SK-N-SH (cell line): ENCODE measurements at regions not wholly inside any gene's neighbourhood (a gene's known extent, or its start where the extent isn't known, plus 50 kb on each side); places are given as distances from the start of the nearest gene placed in this dataset.
"Not testable (repeated sequence)": the region's sequence is repeated elsewhere in the genome, so short reads cannot be mapped to it uniquely, and the experiment has no call there.

ENCODE experiments used
- CTCF ChIA-PET: fragments of 300-600, 350-600 bp; formaldehyde crosslinking; extraction: SDS; loops from one replicate; lab custom pipeline; 2021; lab: Yijun Ruan, JAX
- POLR2A ChIA-PET: fragments of 350-600 bp; sonication (Branson Sonifier 250); formaldehyde crosslinking; extraction: SDS; loops from one replicate; lab custom pipeline; 2020; ENCODE audit warnings: antibody characterized with exemption, inconsistent platforms; lab: Yijun Ruan, JAX
- DNase-seq: peaks from one replicate; pipeline ENCODE4 v3.0.0; 2012
- H2AFZ ChIP-seq: fragments of 200-600 bp; sonication (generic); 2 replicates; pipeline ENCODE4 v1.8.1; 2016; ENCODE audit warnings: antibody characterized with exemption, mild to moderate bottlenecking, low read depth
- H3F3A ChIP-seq: fragments of 200-600 bp; sonication (generic); replicated peaks from 2 replicates; pipeline ENCODE3; 2016; ENCODE audit warnings: antibody characterized with exemption, mild to moderate bottlenecking; ENCODE audit not compliant: insufficient read depth
- H3K27ac ChIP-seq, 2 experiments: fragments of 200-500 bp in 1 of 2; fragments of 200-600 bp in 1 of 2; sonication (Bioruptor generic) in 1 of 2; sonication (generic), shearing (Covaris generic) in 1 of 2; 2 replicates each; pipeline versions ENCODE4 v1.5.1 to v1.6.1; 2014 to 2016; ENCODE audit warnings: low read depth in 2 of 2, inconsistent platforms in 1 of 2, low read length in 1 of 2, mild to moderate bottlenecking in 1 of 2, mixed read lengths in 1 of 2
- H3K27me3 ChIP-seq: fragments of 200-600 bp; sonication (generic), shearing (Covaris generic); 2 replicates; pipeline ENCODE4 v1.6.1; 2016; ENCODE audit warnings: mixed run types; ENCODE audit not compliant: insufficient read depth
- H3K36me3 ChIP-seq, 2 experiments: fragments of 200-500 bp in 1 of 2; fragments of 200-600 bp in 1 of 2; sonication (Bioruptor generic) in 1 of 2; sonication (generic) in 1 of 2; replicated peaks in 1 of 2; 2 replicates each; pipeline versions ENCODE3 to v1.5.1; 2014 to 2016; ENCODE audit warnings: low read length in 1 of 2, mild to moderate bottlenecking in 1 of 2; ENCODE audit not compliant: insufficient read depth in 2 of 2, control insufficient read depth in 1 of 2
- H3K4me1 ChIP-seq, 2 experiments: fragments of 200-500 bp in 1 of 2; fragments of 200-600 bp in 1 of 2; sonication (Bioruptor generic) in 1 of 2; sonication (generic), shearing (Covaris generic) in 1 of 2; 2 replicates each; pipeline versions ENCODE4 v1.5.1 to v1.6.1; 2014 to 2016; ENCODE audit warnings: low read depth in 1 of 2, low read length in 1 of 2, mixed run types in 1 of 2; ENCODE audit not compliant: insufficient read depth in 2 of 2, control insufficient read depth in 1 of 2
- H3K4me2 ChIP-seq: fragments of 200-600 bp; sonication (generic), shearing (Covaris generic); 2 replicates; pipeline ENCODE4 v1.6.1; 2017; ENCODE audit warnings: mixed run types
- H3K4me3 ChIP-seq, 2 experiments: fragments of 200-500 bp in 1 of 2; fragments of 200-600 bp in 1 of 2; sonication (Bioruptor generic) in 1 of 2; sonication (generic), shearing (Covaris generic) in 1 of 2; 2 replicates each; pipeline versions ENCODE4 v1.5.1 to v1.8.1; 2014 to 2016; ENCODE audit warnings: low read depth in 2 of 2, inconsistent platforms in 1 of 2, low read length in 1 of 2, mild to moderate bottlenecking in 1 of 2, mixed read lengths in 1 of 2, moderate library complexity in 1 of 2
- H3K79me2 ChIP-seq: fragments of 200-600 bp; sonication (generic); 2 replicates; pipeline ENCODE4 v1.8.1; 2017; ENCODE audit warnings: mild to moderate bottlenecking; ENCODE audit not compliant: insufficient read depth
- H3K9ac ChIP-seq: fragments of 200-600 bp; sonication (generic); 2 replicates; pipeline ENCODE4 v1.6.1; 2017; ENCODE audit warnings: mixed run types
- H3K9me2 ChIP-seq: fragments of 200-600 bp; sonication (generic); 2 replicates; pipeline ENCODE4 v1.6.1; 2017; ENCODE audit warnings: mixed run types
- H3K9me3 ChIP-seq: fragments of 200-600 bp; sonication (generic); 2 replicates; pipeline ENCODE4 v1.6.1; 2017; ENCODE audit warnings: mixed run types, mild to moderate bottlenecking, moderate library complexity
- H4K20me1 ChIP-seq: fragments of 200-600 bp; sonication (generic); 2 replicates; pipeline ENCODE4 v1.6.1; 2017; ENCODE audit warnings: mild to moderate bottlenecking, mixed run types; ENCODE audit not compliant: insufficient read depth
- CHD2 ChIP-seq: fragments of 150-350 bp; IDR thresholded peaks from 2 replicates; pipeline ENCODE4 v1.6.1; 2018; ENCODE audit warnings: low read length; ENCODE audit not compliant: partially characterized antibody
- ELF1 ChIP-seq: IDR thresholded peaks from 2 replicates; pipeline ENCODE4 v1.4.0; 2012
- FOSL2 ChIP-seq: IDR thresholded peaks from 2 replicates; pipeline ENCODE4 v1.4.0; 2012; ENCODE audit warnings: low read depth, mild to moderate bottlenecking, moderate library complexity, borderline replicate concordance
- GABPA ChIP-seq: IDR thresholded peaks from 2 replicates; pipeline ENCODE4 v1.4.0; 2012; ENCODE audit warnings: low read depth, mild to moderate bottlenecking
- GATA2 ChIP-seq: sonication (generic); formaldehyde crosslinking; IDR thresholded peaks from 2 replicates; pipeline ENCODE4 v1.5.0; 2020; ENCODE audit warnings: mild to moderate bottlenecking, missing genetic modification reagents
- JUND ChIP-seq: IDR thresholded peaks from 2 replicates; pipeline ENCODE4 v1.4.0; 2012
- MAX ChIP-seq: IDR thresholded peaks from 2 replicates; pipeline ENCODE4 v1.4.0; 2012; ENCODE audit warnings: low read depth
- MXI1 ChIP-seq: IDR thresholded peaks from 2 replicates; pipeline ENCODE4 v1.6.1; 2012; ENCODE audit warnings: mild to moderate bottlenecking, low read depth, low read length, improper control_type of control experiment
- NFIC ChIP-seq: IDR thresholded peaks from 2 replicates; pipeline ENCODE4 v1.4.0; 2012; ENCODE audit warnings: borderline replicate concordance
- POLR2AphosphoS5 ChIP-seq: IDR thresholded peaks from 2 replicates; pipeline ENCODE4 v1.6.1; 2012; ENCODE audit warnings: low read depth, low read length
- RAD21 ChIP-seq: IDR thresholded peaks from 2 replicates; pipeline ENCODE4 v1.6.1; 2012; ENCODE audit warnings: mild to moderate bottlenecking, low read length
- REST ChIP-seq: IDR thresholded peaks from 2 replicates; pipeline ENCODE4 v1.6.1; 2012; ENCODE audit warnings: mild to moderate bottlenecking, low read depth, low read length, moderate library complexity
- RFX5 ChIP-seq: IDR thresholded peaks from 2 replicates; pipeline ENCODE4 v1.6.1; 2012; ENCODE audit warnings: mild to moderate bottlenecking, improper control_type of control experiment, low read length
- TAF1 ChIP-seq: IDR thresholded peaks from 2 replicates; pipeline ENCODE4 v1.6.1; 2012; ENCODE audit warnings: low read depth, mild to moderate bottlenecking, low read length, moderate library complexity, borderline replicate concordance
- TCF12 ChIP-seq: IDR thresholded peaks from 2 replicates; pipeline ENCODE4 v1.4.0; 2012
- TEAD4 ChIP-seq: IDR thresholded peaks from 2 replicates; pipeline ENCODE4 v1.4.0; 2012; ENCODE audit warnings: mild to moderate bottlenecking, borderline replicate concordance; ENCODE audit not compliant: insufficient read depth
- USF1 ChIP-seq: IDR thresholded peaks from 2 replicates; pipeline ENCODE4 v1.4.0; 2012; ENCODE audit warnings: low read depth, borderline replicate concordance
- YY1 ChIP-seq: IDR thresholded peaks from 2 replicates; pipeline ENCODE4 v1.4.0; 2012; ENCODE audit warnings: low read depth, mild to moderate bottlenecking
- ZBTB33 ChIP-seq: IDR thresholded peaks from 2 replicates; pipeline ENCODE4 v1.4.0; 2012; ENCODE audit warnings: low read depth, borderline replicate concordance
- WGBS: methylation state at CpG from one replicate; pipeline ENCODE4 v1.1.6; 2017; ENCODE audit warnings: low lambda C conversion rate; 5-methylcytosine and 5-hydroxymethylcytosine counted together

- TF ChIP-seq USF1: no peak
Measured at GRCh38 chr2:88885275-88885674, 193.8 kb downstream of the RPIA start (continued).

- TF ChIP-seq REST (no peak), MXI1 (no peak), RFX5 (no peak), POLR2AphosphoS5 (no peak), TEAD4 (no peak), ZBTB33 (no peak), TAF1 (no peak), JUND (no peak), YY1 (no peak), GABPA (no peak), TCF12 (no peak), ELF1 (no peak), CHD2 (no peak), FOSL2 (no peak), GATA2 (CRISPR knock-in tag) (no peak), NFIC (no peak), MAX (no peak), RAD21 (no peak)
- whole genome bisulfite sequencing: 12% methylated on average over 8 of the region's 11 CpGs
- H3K4me3 ChIP-seq: no peak overlapping the region
- no peaks in the 10 kb centered on the region for H3K79me2 ChIP-seq
- H4K20me1 ChIP-seq: no peaks in the 10 kb centered on the region
- CTCF ChIA-PET: interaction anchor here (1.9 kb wide), 1 partner anchor 12 kb away, joined by 8 read pairs; no protein-coding TSS in a partner anchor
- H3K9me3 ChIP-seq: no peaks in the 10 kb centered on the region
- no peak overlapping the region for H2AFZ ChIP-seq
- no peaks in the 10 kb centered on the region for H3K9me2 ChIP-seq
- H3K36me3 ChIP-seq: no peaks in the 10 kb centered on the region
- H3K4me2 ChIP-seq: no peak overlapping the region
- H3K27me3 ChIP-seq: peaks cover 20% of the 10 kb centered on the region; the same call in 1 of the 2 replicates
- POLR2A ChIA-PET: no interaction called here
- no peaks in the 10 kb centered on the region for H3K4me1 ChIP-seq
- no peak overlapping the region for H3K9ac ChIP-seq
- no peak for DNase-seq
- no peaks in the 10 kb centered on the region for H3F3A ChIP-seq
- H3K27ac ChIP-seq: no peak overlapping the region
Measured at GRCh38 chr2:88885679-88886416, 194.4 kb downstream of the RPIA start.

GRCh38 chr2:88887466-88887865 lies 196.0 kb downstream of the RPIA start:
- WGBS: 2% methylated on average over 5 of the region's 5 CpGs
- H3K36me3 ChIP-seq, H3K79me2 ChIP-seq, H3K4me1 ChIP-seq, H3K27ac ChIP-seq, POLR2A ChIA-PET, H3K9me3 ChIP-seq, H3F3A ChIP-seq, DNase-seq, H3K9ac ChIP-seq, H2AFZ ChIP-seq, H3K4me2 ChIP-seq, H4K20me1 ChIP-seq, H3K4me3 ChIP-seq, H3K9me2 ChIP-seq: not testable (repeated sequence)
- CTCF ChIA-PET: interaction anchor here (2.5 kb wide), 1 partner anchor 16 kb away, joined by 8 read pairs; no protein-coding TSS in a partner anchor
- H3K27me3 ChIP-seq: peaks cover 11% of the 10 kb centered on the region; the same call in 1 of the 2 replicates
